ENCODE measurements at regions not wholly inside any gene's neighbourhood (a gene's known extent, or its start where the extent isn't known, plus 50 kb on each side); places are given as distances from the start of the nearest gene placed in this dataset.

- no peak for TF ChIP-seq CTCF (IDR thresholded peaks at IDR 0.05; ENCODE audit: control extremely low read depth, extremely low read depth)
- DNase-seq (no peak), ATAC-seq (ENCODE audit: insufficient read depth, low FRiP score) (no peak)
- Histone ChIP-seq H3K9me3 (ENCODE audit: control insufficient read depth in 4 of 4, insufficient read depth in 3 of 4, low read length in 3 of 4) (no peaks in the 10 kb centered on the region), H3K27ac (ENCODE audit: low read depth in 1 of 2, low read length in 1 of 2) (no peak overlapping the region), H3K9ac (ENCODE audit: insufficient read depth in 1 of 2, low read length in 2 of 2) (no peak overlapping the region), H3K4me1 (ENCODE audit: control insufficient read depth in 5 of 5, insufficient read depth in 5 of 5, low read length in 5 of 5) (no peaks in the 10 kb centered on the region), H3K4me3 (no peak overlapping the region), H3K27me3 (ENCODE audit: control insufficient read depth in 3 of 3, insufficient read depth in 3 of 3, low read length in 2 of 3) (no peaks in the 10 kb centered on the region), H3K36me3 (ENCODE audit: control insufficient read depth in 4 of 4, insufficient read depth in 4 of 4, low read length in 4 of 4) (no peaks in the 10 kb centered on the region)
Observed at GRCh38 chr11:13602844-13603243, 65.6 kb upstream of the FAR1 start.

- ATAC-seq (ENCODE audit: insufficient read depth, low FRiP score), result no peak
- Histone ChIP-seq H3K9me3 (ENCODE audit: control insufficient read depth in 4 of 4, insufficient read depth in 3 of 4, low read length in 3 of 4) (peaks cover 0 to 2% (median 0%) of the 10 kb centered on the region in 4 donors), H3K27ac (ENCODE audit: low read depth in 1 of 2, low read length in 1 of 2) (no peak overlapping the region), H3K9ac (ENCODE audit: insufficient read depth in 1 of 2, low read length in 2 of 2) (no peak overlapping the region), H3K4me3 (no peak overlapping the region), H3K4me1 (ENCODE audit: control insufficient read depth in 5 of 5, insufficient read depth in 5 of 5, low read length in 5 of 5) (no peaks in the 10 kb centered on the region), H3K27me3 (ENCODE audit: control insufficient read depth in 3 of 3, insufficient read depth in 3 of 3, low read length in 2 of 3) (no peaks in the 10 kb centered on the region), H3K36me3 (ENCODE audit: control insufficient read depth in 4 of 4, insufficient read depth in 4 of 4, low read length in 4 of 4) (no peaks in the 10 kb centered on the region)
- no peak for DNase-seq
- no peak for TF ChIP-seq CTCF (IDR thresholded peaks at IDR 0.05; ENCODE audit: control extremely low read depth, extremely low read depth)
- 59 to 75% methylated on average over 6 of the region's 6 CpGs for WGBS, 2 donors
Observed at GRCh38 chr11:13596611-13597326, 71.7 kb upstream of the FAR1 start.

DNA sequence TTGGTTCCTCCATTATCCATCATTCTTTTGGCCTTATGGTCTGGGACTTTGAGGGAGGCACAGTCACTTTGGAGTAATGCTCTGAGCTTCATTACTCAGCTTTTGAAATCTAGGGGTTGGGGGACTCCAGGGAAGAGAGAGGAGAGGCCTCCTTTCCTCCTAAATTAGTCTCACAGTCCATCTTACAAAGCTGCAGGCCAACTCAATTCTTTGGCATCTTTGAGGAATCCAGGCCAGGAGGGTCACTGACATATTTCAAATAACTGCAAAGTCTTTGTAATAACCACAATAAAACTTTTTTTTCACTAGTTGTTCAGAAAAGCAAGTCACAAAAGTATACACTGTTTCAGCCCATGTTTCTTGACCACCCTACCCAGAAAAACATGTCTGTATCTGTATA is 73.3 kb upstream of the FAR1 start:
- TF ChIP-seq CTCF (IDR thresholded peaks at IDR 0.05; ENCODE audit: control extremely low read depth, extremely low read depth), result no peak
- no peak overlapping the region for H3K9ac ChIP-seq (ENCODE audit: insufficient read depth in 1 of 2, low read length in 2 of 2)
- no peak for DNase-seq
- H3K27ac ChIP-seq (ENCODE audit: low read depth in 1 of 2, low read length in 1 of 2), result no peak overlapping the region
- H3K27me3 ChIP-seq (ENCODE audit: control insufficient read depth in 3 of 3, insufficient read depth in 3 of 3, low read length in 2 of 3), result no peaks in the 10 kb centered on the region
- H3K4me1 ChIP-seq (ENCODE audit: control insufficient read depth in 5 of 5, insufficient read depth in 5 of 5, low read length in 5 of 5), result no peaks in the 10 kb centered on the region
- no peaks in the 10 kb centered on the region for H3K36me3 ChIP-seq (ENCODE audit: control insufficient read depth in 4 of 4, insufficient read depth in 4 of 4, low read length in 4 of 4)
- H3K9me3 ChIP-seq (ENCODE audit: control insufficient read depth in 4 of 4, insufficient read depth in 3 of 4, low read length in 3 of 4), result peaks cover 0 to 2% (median 0%) of the 10 kb centered on the region in 4 donors
- H3K4me3 ChIP-seq, result no peak overlapping the region
- ATAC-seq (ENCODE audit: insufficient read depth, low FRiP score), result no peak

DNA sequence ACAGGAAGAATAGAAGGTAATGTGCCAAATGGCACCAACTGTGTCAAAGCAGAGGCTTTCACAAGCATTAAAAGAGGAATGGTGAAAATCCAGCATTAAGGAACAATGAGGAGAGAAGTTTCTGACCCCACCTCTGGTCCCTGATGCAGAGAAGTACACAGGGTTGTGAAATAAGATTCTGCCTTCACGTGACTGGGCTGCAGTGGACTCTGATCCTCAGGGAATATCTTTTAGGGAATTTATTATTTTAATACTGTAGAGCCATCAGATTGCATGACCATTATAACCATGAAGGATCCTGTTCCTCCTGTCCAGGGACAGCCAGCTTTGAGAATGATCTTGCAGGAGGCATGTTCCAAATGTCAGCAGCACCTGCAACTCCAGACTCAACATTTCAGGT is 74.4 kb upstream of the FAR1 start:
- no peak for TF ChIP-seq CTCF (IDR thresholded peaks at IDR 0.05; ENCODE audit: control extremely low read depth, extremely low read depth)
- Histone ChIP-seq H3K4me3 (no peak overlapping the region), H3K9me3 (ENCODE audit: control insufficient read depth in 4 of 4, insufficient read depth in 3 of 4, low read length in 3 of 4) (peaks cover 0 to 2% (median 0%) of the 10 kb centered on the region in 4 donors), H3K27ac (ENCODE audit: low read depth in 1 of 2, low read length in 1 of 2) (no peak overlapping the region), H3K36me3 (ENCODE audit: control insufficient read depth in 4 of 4, insufficient read depth in 4 of 4, low read length in 4 of 4) (no peaks in the 10 kb centered on the region), H3K4me1 (ENCODE audit: control insufficient read depth in 5 of 5, insufficient read depth in 5 of 5, low read length in 5 of 5) (no peaks in the 10 kb centered on the region), H3K27me3 (ENCODE audit: control insufficient read depth in 3 of 3, insufficient read depth in 3 of 3, low read length in 2 of 3) (no peaks in the 10 kb centered on the region), H3K9ac (ENCODE audit: insufficient read depth in 1 of 2, low read length in 2 of 2) (no peak overlapping the region)
- DNase-seq (no peak), ATAC-seq (ENCODE audit: insufficient read depth, low FRiP score) (no peak)
- WGBS, 2 donors, result 73 to 75% methylated on average over 1 of the region's 1 CpG

Data from lung (tissue), 11 donors.